CD4-positive, alpha-beta T cell treated with Interleukin-15 for 1 hour (primary cell): ENCODE measurements at regions not wholly inside any gene's neighbourhood (a gene's known extent, or its start where the extent isn't known, plus 50 kb on each side); places are given as distances from the start of the nearest gene placed in this dataset.

Experiments used
- DNase-seq: peaks from one replicate; pipeline ENCODE4 v3.0.0-alpha.2; 2020

DNA sequence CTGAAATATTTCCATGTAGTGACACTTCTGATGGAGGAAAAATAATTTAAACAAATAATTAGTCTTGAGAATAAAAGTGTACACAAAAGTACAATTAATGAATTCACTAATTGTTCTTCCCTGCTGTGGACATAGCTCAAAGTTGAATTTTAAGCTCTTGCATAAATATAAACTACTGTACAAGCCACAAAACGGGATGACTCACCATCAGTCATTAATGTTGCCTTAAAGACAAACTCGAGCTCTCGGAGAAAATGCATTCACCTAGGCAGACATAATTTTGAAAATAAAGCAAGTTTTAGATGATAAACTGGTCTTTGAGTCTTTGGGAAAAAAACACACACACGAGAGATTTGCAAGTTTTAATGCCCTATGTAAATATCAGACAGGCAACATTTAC is 436.4 kb downstream of the ZNF521 start:
- no peak for DNase-seq

DNA sequence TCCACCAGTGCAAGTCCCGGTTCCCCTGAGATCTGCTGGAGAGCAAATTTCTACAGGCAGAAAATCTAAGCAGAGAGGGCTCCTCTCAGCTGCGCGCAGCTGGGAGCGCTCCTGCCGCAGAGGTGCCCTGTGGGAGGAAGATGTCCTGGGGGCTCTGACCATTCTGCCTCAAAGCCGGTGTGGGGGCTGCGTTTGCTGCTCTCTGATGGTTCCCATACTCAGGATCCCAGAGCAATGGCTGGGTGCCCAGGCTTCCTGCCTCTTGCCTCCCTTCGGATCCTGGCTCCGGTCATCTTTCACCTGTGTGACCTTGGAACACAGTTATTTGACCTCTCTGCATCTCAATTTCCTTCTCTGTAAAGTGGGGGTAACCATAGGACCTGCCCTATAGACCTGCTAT is 434.2 kb downstream of the ZNF521 start:
- DNase-seq = no peak

DNA sequence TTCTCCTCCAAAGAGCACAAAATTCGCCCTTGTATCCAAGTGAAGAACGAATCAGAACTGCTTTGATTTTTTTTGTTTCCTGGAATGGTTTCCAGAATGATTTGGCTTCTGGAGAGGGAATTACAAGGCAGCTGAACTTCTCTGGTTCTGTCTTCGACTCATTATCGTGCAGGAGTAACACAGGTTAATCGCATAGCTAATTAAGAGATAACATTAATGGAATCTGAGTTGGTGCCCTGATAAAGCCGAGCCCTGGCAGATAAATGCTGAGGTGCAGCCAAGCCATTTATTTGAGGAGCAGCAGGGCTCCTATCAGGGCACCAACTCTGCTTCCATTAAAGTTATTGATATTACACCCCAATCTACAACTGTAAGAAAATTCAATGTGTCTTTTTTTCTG is 433.7 kb downstream of the ZNF521 start:
- DNase-seq = no peak

DNA sequence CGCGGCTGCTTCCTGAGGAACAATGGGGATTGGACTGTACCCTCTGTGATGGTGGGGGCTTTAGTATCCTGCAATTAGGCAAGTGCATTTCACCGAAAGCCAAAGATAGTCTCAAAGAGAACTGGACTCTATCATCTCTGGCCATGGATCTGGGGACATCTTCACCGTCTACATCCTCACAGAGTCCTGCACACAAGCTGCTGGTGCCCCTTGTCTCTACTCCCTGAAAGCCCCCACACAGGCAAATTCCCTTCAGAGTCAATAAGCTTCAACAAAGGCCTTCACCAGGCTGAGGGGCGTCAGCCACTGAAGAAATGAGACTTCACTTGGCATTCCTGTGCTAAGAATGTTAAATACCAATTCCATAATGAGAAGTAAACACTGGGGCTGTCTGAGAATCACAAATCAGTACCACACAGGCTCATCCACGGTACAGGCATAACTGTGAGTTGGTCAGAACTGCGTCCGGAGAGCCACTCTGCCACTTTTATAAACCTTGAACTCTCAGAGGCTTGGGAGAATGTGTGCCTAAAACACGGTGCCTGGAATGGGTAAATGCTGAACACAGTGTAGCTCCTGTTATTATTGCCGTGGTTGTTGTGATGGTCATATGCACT is 432.7 kb downstream of the ZNF521 start:
- DNase-seq = no peak

DNA sequence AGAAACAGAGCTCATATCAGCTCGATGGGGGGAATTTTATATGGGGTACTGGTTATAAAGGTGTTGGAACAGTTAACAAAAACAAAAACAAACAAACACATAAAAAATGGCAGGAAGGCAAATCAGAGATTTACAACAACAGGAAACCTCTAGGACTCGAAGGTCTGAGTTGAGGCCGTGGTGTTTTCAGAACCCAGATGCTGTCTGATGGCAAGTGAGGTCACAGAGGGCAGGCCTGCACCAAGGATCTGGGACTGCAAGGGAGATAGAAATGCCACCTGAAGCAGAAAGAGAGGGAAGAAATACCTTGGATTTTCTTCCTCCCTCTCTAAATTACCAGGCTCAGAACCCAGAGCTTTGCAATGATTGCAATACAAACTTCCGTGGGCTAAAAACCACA is 429.5 kb downstream of the ZNF521 start:
- no peak for DNase-seq

DNA sequence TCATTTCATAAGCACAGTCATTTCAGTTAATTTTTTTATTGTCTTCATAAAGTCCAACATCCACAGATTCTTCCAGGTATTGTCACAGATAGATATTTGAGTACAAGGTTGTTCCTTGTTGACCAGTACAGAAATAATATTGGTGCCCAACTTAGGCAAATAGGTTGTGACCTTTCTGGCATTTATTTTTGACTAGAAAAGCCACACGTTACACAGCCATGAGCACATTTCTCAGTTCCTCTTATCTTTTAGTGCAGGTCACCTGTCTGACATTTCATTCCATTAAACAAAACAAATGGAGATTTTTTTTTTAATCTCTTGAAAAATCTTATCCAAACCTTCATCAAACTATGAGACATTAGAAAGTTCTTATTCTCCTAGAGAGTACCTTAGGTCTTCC is 428.8 kb downstream of the ZNF521 start:
- DNase-seq = no peak

DNA sequence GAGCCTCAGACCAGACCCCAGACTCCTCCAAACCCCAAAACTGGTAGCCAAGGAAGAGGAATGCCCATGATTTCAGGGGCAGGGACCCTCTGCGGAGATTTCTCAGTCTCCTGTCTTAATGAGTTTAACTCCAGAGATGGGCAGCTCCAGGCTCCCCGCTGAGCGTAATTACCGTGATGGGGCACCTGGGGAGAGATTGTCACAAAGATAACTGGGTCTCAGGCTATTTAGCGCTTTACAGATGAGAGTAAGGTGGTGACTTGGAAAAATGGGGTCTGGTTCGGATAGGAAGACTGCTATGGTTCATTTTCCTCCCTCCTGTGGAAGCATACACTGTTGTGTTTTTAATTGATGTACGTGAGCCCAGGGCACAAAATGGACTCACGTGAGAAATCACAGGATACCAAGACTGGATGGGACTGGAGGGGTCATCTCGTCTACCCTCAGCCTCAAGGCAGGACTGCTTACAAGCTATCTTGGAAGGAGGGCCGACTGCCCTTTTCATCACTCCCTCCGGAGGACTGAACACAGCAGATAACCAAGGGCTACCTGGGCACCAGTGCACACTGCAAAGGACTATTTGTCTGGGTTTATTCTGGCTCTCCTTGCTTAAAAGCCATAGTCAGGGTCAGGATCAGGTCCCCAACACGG is 427.8 kb downstream of the ZNF521 start:
- DNase-seq = no peak

DNA sequence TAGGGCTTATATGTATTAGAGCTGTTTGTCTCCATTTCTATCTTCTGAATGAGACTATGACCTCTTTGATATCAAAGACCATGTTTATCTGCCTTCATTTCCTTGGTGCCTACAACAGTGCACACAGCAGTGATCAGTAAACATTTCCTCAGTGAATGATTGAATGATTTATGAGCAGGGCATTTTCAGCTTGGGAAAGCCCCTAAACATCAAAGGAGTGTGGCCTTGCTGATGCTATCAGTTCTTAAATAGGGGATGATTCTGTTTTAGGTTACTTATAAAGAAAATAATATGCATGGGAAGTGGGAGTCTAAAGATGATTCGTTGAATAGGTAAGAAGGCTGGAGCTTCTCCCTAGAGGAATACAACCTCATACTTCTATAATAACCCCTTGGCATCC is 425.3 kb downstream of the ZNF521 start:
- DNase-seq = no peak

DNA sequence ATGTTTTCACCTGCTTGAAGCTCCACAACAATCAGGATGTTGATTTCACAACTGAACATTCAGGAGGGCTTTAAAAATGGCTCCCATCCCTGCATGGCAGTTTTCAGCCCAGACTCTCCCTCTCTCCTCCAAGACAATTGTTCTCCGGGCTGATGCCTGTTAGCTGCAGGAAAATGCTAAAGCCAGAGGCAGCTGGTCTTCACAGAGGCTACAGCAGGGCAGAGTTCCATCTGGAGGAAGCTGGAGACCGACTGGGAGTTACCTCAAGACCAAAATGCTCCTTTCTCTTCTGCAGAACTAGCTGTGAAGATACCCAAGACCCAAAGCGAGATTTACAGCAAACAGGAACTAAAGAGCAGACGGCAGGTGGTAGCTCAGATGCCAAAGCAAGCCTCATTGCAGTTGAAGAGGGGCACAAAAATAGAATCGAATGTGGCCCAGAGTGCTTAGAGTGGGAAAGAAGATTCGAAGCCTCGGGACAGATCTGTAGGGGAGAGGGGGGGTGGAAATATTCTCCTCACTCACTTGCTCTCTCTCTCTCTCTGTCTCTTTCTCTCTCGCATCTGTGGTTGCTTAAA is 423.6 kb downstream of the ZNF521 start:
- DNase-seq = no peak

DNA sequence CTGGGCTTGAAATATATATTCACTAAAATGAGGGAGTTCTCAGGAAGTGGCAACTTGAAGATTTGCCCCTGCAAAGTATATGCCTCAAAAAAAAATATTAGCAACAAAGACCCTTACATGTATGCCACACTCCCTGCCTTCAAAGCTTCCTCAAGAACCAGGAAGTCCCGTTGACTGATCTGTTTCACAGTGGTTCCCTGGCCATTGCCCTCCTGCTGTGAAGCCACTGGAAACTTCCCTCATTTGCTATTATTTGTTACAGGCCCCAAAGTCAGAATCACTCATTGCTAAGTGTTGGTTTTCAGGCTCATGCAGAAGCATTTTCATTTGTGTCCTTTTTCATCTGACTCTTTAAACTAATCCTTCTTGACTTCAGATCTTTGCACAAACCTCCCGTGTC is 421.5 kb downstream of the ZNF521 start:
- no peak for DNase-seq

DNA sequence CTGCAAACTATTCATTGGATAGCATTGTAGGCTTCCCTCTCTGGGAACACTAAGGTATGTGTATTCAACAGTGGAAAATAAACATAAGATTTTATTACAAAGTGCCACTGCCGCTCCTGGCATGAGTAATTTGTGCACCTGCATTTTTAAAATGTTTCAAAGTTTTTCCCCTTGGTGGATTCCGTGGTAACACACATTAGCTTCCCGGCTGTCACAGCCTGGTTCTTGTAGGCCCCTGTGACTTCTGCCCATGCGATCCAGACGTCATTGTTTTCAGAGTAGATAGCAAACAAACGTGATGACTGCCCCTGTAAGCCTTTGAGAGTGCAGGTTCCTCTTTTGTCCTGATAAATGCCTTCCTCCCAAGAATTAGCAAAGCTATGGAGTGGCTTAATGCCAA is 421.0 kb downstream of the ZNF521 start:
- no peak for DNase-seq

DNA sequence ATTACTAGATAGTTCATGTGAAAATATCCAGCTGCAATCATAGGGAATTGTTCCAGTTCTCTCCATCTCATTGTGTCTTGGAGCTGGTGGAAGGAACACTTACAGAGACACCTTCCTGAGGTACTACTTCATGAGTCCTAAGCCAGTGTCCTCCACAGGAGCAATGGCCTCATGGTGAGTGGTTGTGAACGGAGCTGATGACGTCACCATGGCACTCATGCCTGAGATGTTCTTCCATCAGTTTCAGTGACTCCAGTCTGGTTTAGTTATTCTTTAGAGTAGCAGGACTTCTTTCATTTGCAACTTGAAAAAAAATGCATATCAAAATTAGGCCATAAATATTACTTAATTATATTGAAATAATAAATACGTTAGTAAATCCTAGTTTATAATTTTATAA is 418.6 kb downstream of the ZNF521 start:
- no peak for DNase-seq

DNA sequence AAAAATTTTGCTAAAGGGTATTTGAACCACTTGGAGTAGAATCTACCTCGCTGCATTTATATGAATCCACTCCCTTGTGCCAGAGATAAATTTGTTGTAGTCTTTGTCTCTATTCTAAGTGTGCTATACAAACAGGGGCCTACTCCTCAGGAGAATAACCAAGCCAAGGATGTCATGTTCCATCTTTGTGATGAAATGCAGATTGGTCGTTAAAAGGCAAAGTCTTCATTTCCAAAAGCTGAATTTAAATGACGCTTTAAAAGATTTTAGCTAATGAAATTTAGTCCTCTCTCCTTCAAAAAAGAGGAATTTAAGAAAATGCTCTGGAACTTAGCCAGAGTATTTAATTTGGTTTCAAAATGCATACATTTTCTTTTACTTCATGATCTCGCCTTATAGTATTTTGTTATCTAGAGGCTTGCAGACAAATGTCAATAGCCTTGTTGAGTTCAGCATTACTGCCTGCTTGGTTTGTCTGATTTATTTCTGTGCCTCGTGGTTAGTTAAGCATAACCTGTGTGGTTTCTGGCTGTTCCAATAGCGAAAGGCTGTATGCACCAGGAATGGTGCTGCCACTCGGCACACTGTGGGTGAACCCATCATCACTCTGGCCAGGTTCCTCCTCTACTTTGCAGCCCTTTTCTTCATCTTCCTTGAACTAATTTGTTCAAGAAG is 417.6 kb downstream of the ZNF521 start:
- DNase-seq = no peak

DNA sequence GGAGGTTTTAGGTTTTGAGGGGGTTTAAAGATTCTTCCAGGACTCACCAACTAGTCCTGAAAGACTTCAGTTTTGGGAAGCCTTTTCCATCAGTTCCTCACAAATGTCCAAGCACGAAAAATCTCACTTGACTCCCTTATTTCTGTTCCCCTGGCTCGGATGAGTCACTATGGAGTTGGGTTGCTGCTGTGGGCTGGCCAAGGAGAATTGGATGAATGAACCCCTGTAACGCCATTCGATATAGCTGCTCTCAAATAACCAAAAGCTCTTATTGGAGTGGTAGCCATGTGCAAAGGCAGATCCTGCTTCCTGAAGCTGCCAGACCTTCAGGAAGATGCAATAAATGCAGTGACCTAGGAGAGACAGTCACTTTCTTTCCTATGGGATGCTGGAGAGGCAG is 417.0 kb downstream of the ZNF521 start:
- no peak for DNase-seq

DNA sequence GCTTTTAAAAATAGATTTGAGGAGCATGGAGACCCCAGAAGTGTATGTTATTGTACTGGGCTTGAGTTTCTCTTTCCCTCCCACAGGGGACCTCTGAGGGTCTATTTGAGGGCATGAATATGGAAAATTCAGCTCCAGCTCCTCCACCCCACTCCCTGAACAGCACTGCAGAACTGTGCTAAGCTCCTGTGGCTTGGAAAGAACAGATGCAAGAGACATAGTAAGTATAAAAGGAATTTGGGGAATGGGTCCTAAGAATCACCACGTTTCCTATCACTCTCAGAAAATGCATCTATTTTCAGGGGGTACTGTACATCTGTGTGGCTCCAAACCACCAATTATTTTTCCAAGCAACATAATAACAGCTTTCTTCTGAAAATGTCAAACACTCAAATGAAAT is 416.1 kb downstream of the ZNF521 start:
- DNase-seq = no peak

DNA sequence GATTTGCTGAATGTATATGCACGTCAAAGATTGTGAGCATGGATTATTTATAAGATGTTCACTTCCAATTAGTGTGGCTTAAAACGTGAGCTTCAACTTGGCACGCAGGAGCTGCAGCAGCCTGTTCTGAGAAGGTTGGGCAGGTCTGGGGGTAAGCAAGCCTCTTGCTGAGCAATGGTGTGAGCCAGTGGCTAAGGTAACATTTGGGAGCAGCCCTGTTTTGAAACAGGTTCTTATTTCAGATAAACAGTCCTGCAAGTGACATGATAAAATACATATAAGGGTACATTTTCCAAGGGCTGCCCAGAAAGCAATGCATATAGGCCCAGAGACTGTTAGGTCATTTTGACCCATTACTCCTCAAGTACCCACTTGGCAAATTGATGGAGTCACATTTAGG is 415.3 kb downstream of the ZNF521 start:
- no peak for DNase-seq

DNA sequence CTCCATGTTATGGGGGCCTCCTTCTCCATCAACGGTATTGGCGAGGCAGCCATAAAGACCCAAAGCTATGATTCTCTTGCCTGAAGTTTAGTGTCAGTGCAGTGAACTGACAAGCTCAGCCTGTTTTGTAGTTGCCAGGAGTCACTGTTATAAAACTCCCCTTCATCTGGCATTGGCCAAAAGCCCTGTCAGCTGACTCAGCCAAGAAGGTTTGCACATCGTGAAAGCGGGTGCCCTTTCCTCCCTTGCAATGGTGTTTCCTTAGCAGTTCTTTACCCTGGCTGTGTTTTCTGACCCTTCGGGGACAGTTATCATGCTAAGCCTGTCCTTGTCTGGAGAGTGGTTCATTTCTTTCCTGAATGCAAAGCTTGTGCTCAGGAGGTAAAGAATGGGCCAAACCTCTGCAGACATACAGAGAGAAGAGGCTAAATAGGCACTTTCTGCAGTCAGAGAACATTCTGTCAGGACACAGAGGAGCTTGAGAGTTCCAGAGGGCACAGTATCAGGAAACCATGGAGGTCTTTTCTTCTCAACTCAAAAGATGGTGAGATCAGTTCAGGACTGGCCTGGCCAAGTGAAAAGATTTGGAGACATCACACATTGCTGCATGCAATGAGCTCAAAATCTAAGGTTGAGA is 414.2 kb downstream of the ZNF521 start:
- DNase-seq = no peak

DNA sequence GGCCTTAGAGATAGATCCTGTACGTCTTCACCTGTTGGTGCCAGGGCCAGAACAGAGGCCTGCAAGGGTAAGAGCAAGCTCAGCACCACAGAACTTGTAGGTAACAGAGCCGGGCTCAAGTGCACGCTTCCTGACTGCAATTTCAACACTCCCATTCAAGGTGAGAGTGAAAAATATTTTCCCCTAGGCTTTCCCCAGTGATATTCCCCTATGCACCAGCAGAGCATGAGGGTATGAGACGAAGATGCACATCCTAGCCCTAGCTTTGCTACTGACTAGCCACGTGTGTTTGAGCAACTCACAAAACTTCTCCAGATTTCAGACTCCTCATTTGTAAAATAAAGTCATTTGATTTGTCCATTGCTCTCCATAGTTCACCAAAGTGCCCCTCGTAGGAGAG is 411.6 kb downstream of the ZNF521 start:
- no peak for DNase-seq

DNA sequence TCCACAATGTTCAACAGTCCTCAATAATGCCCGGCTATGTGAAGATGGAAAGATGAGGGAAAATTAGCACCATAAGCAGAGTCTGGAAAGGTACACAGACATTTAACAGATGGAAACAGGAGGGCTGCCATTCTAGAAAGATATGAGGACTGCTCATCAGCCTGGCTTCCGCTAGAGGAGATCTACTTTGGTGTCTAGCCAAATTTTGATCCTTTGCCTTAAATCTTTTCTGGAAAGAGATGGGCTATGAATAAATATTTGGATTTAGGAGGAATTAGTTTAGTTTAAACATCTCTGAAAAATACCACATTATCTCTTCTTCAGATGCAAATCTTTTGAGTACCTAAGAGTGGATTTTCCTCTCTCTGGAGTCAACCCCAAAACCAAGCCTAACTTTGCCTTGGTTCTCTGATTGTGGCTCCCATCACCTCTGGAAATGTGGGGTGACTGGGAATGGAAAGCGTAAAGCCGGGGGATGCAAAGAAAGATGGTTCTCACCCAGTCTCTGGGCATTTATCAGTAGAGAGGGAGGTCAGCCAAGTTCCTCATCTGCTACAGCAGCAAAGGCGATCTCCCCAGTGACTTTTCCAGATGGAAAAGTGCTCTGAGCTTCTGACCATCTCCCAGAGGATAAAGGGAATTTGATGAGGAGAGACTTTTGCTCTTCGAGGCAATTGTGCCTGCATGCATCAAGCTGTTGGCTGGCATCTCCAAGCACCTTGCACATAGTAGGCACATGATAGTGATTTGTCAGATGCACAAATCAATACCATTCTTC is 410.6 kb downstream of the ZNF521 start:
- DNase-seq = no peak

DNA sequence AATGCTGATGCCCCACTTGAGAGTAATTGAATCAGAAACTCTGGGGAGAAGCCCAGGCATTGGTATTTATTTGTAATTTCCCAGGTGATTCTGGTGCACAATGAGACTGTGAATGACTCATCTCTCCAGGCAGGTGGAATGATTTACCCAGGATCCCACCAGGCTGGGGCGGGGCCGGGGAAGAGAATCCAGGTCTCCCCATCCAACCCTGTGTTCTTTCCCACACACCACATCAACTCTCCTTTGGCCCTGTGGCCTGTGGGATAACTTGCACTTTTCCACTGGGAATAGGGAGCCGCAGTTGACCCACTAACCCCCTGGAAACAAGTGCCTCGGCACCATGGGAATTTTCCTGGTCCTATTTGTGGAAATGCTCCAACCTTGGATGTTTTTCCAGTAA is 409.8 kb downstream of the ZNF521 start:
- no peak for DNase-seq

DNA sequence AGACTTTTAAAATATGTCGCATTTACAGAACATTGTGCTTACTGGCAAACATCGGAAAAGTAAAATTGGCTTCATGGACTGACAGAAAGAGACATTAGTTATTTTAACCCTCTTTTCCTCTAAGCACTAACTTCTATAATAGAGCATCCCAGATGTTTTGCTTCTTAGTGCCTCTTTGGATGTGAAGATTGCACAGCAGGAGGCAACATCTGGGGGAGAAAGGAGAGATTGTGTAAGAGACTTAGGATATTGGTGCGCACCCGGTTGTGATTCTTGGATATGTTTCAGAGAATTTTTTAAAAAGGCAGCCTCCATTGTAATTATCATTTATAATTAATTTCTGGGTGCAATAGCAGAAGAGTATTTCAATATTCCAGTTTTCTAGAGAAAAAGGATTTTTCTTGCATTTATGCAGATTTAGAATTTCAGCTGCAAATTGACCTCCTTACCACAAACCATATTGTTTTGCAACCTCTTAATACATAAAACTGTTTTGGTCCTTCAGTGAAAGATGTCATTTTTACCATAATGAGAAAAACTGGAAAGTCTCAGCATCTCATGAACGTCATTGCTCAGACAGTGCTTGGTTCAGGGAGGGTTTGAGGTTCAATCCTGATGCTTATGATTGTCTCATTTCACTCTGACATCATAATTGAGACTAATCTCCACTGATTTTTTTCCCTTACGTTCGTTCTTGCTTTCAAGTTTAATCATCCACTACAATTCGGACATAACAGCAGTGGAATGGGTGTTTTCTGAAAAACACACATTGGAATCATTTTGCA is 404.3 kb downstream of the ZNF521 start:
- no peak for DNase-seq

DNA sequence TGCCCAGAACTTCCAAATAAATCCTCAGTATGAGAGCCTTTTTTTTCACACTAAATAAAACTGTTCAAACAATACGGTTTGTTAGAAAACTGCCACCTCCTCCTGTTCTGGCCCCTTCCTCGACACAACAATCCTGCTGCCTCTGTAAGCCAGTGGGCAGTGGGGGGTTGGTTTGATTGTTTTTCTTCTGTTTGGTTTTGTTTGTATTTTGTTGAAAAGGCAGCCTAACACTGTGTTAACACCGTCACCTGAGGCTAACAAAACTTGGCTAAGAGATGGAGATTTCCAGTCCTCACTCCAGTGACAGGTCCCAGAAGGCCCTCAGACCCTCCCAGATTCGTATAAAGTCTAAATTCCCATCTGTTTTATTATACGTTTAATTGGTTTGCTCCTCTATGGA is 402.1 kb downstream of the ZNF521 start:
- DNase-seq = no peak
